ENCODE measurements at regions not wholly inside any gene's neighbourhood (a gene's known extent, or its start where the extent isn't known, plus 50 kb on each side); places are given as distances from the start of the nearest gene placed in this dataset.

DNA sequence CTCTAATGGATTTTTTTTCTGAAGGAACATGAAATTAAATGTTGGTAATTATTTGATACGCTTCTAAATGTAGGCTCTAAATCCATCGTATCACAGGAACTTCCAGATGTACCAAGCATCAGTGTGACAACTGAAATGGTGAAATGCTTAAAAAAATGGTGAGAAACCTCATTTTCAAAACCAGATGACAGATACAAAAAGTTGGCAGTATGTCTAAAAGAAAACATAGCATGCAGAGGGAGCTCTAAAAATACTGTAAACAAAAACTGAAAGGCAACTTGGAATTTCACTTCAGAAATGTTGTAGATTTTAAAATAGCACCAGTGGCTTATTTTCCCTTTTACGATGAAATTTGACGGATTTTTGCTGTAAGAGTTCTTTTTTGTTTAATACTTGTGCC, 1043.6 kb upstream of the WWC1 start:
- Histone ChIP-seq H3K79me2 (ENCODE audit: control insufficient read depth, insufficient read depth, low read length) (no peaks in the 10 kb centered on the region), H4K20me1 (ENCODE audit: control insufficient read depth, extremely low read depth, insufficient read depth, low read length) (no peaks in the 10 kb centered on the region), H3K4me1 (ENCODE audit: control insufficient read depth, extremely low read depth, insufficient read depth, low read length) (no peaks in the 10 kb centered on the region), H3K9ac (ENCODE audit: control insufficient read depth, extremely low read depth, insufficient read depth, low read length) (no peak overlapping the region), H3K4me2 (ENCODE audit: control insufficient read depth, extremely low read depth, insufficient read depth, low read depth, low read length) (no peak overlapping the region), H3K36me3 (ENCODE audit: control insufficient read depth in 2 of 2, extremely low read depth in 1 of 2, insufficient read depth in 2 of 2, low read length in 2 of 2) (no peaks in the 10 kb centered on the region), H3K9me3 (ENCODE audit: control insufficient read depth, low read depth, low read length) (no peaks in the 10 kb centered on the region), H3K9me1 (ENCODE audit: control insufficient read depth, extremely low read depth, insufficient read depth, low read length) (no peaks in the 10 kb centered on the region), H2AFZ (ENCODE audit: control insufficient read depth, low read length) (no peak overlapping the region), H3K4me3 (ENCODE audit: control insufficient read depth in 2 of 3, extremely low read depth in 1 of 3, insufficient read depth in 2 of 3, low read depth in 1 of 3, low read length in 3 of 3) (no peak overlapping the region), H3K27me3 (ENCODE audit: control insufficient read depth, extremely low read depth, insufficient read depth, low read length) (no peaks in the 10 kb centered on the region), H3K27ac (ENCODE audit: control insufficient read depth, insufficient read depth, low read length) (no peak overlapping the region)
- TF ChIP-seq, protein P1, sequence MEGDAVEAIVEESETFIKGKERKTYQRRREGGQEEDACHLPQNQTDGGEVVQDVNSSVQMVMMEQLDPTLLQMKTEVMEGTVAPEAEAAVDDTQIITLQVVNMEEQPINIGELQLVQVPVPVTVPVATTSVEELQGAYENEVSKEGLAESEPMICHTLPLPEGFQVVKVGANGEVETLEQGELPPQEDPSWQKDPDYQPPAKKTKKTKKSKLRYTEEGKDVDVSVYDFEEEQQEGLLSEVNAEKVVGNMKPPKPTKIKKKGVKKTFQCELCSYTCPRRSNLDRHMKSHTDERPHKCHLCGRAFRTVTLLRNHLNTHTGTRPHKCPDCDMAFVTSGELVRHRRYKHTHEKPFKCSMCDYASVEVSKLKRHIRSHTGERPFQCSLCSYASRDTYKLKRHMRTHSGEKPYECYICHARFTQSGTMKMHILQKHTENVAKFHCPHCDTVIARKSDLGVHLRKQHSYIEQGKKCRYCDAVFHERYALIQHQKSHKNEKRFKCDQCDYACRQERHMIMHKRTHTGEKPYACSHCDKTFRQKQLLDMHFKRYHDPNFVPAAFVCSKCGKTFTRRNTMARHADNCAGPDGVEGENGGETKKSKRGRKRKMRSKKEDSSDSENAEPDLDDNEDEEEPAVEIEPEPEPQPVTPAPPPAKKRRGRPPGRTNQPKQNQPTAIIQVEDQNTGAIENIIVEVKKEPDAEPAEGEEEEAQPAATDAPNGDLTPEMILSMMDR (optimal IDR thresholded peaks at IDR 0.05 in 1 of 3, IDR thresholded peaks at IDR 0.05 in 1 of 3, conservative IDR thresholded peaks at IDR 0.05 in 1 of 3; ENCODE audit: extremely low read depth in 1 of 3, insufficient read depth in 2 of 3, low read length in 3 of 3), result no peak
- TF ChIP-seq EZH2 (IDR thresholded peaks at IDR 0.05; ENCODE audit: low read length), result no peak
- DNase-seq (ENCODE audit: low read depth, low spot score) (no peak), FAIRE-seq (no peak)
- dilution Hi-C loops (cut with MboI; ENCODE audit: extremely low pct_ligation_motif_present, low sequenced_read_pairs), result no loop called here

DNA sequence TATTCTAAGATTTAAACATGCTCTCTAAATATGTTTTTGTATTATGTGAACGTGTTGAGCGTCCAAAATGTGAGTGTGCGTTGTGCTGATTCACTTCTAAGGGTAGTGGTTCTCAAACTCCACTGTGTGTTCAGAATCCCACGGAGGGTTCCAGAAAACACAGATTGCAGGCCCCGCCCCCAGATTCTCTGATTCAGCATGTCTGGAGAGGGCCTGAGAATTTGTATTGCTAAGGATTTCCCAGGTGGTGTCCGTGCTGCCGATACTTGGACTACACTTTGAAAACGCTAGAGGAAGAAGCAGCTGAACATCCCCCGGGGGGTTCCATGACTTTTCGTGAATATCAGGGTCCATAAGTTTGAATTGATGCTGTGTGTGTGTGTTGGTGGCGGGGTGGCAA, 1043.2 kb upstream of the WWC1 start:
- DNase-seq (ENCODE audit: low read depth, low spot score) (no peak), FAIRE-seq (no peak)
- H4K20me1 ChIP-seq (ENCODE audit: control insufficient read depth, extremely low read depth, insufficient read depth, low read length), result no peaks in the 10 kb centered on the region
- H3K9me3 ChIP-seq (ENCODE audit: control insufficient read depth, low read depth, low read length), result no peaks in the 10 kb centered on the region
- no peaks in the 10 kb centered on the region for H3K4me1 ChIP-seq (ENCODE audit: control insufficient read depth, extremely low read depth, insufficient read depth, low read length)
- H3K27me3 ChIP-seq (ENCODE audit: control insufficient read depth, extremely low read depth, insufficient read depth, low read length), result no peaks in the 10 kb centered on the region
- H3K27ac ChIP-seq (ENCODE audit: control insufficient read depth, insufficient read depth, low read length), result no peak overlapping the region
- no peak overlapping the region for H3K4me3 ChIP-seq (ENCODE audit: control insufficient read depth in 2 of 3, extremely low read depth in 1 of 3, insufficient read depth in 2 of 3, low read depth in 1 of 3, low read length in 3 of 3)
- TF ChIP-seq, protein P1 (optimal IDR thresholded peaks at IDR 0.05 in 1 of 3, IDR thresholded peaks at IDR 0.05 in 1 of 3, conservative IDR thresholded peaks at IDR 0.05 in 1 of 3; ENCODE audit: extremely low read depth in 1 of 3, insufficient read depth in 2 of 3, low read length in 3 of 3), result no peak
- no peak for TF ChIP-seq EZH2 (IDR thresholded peaks at IDR 0.05; ENCODE audit: low read length)
- no peaks in the 10 kb centered on the region for H3K9me1 ChIP-seq (ENCODE audit: control insufficient read depth, extremely low read depth, insufficient read depth, low read length)
- H3K4me2 ChIP-seq (ENCODE audit: control insufficient read depth, extremely low read depth, insufficient read depth, low read depth, low read length), result no peak overlapping the region
- H2AFZ ChIP-seq (ENCODE audit: control insufficient read depth, low read length), result no peak overlapping the region
- H3K9ac ChIP-seq (ENCODE audit: control insufficient read depth, extremely low read depth, insufficient read depth, low read length), result no peak overlapping the region
- dilution Hi-C loops (cut with MboI; ENCODE audit: extremely low pct_ligation_motif_present, low sequenced_read_pairs), result no loop called here
- no peaks in the 10 kb centered on the region for H3K79me2 ChIP-seq (ENCODE audit: control insufficient read depth, insufficient read depth, low read length)
- H3K36me3 ChIP-seq (ENCODE audit: control insufficient read depth in 2 of 2, extremely low read depth in 1 of 2, insufficient read depth in 2 of 2, low read length in 2 of 2), result no peaks in the 10 kb centered on the region

All from keratinocyte (primary cell).